WTC11 (cell line): ENCODE measurements at regions not wholly inside any gene's neighbourhood (a gene's known extent, or its start where the extent isn't known, plus 50 kb on each side); places are given as distances from the start of the nearest gene placed in this dataset.

Experiments
- ATAC-seq: fragments of 200-7000 bp; cut with Tn5 transposase; 2 replicates; pipeline ENCODE4 v1.10.0; 2021; ENCODE audit warnings: mild to moderate bottlenecking, moderate library complexity
- CTCF ChIA-PET: fragments of 300-600 bp; sonication (Branson Sonifier 250); formaldehyde crosslinking; loops from one replicate; lab custom pipeline; 2021; ENCODE audit warnings: antibody characterized with exemption; lab: Charles Lee
- POLR2A ChIA-PET: fragments of 350-600 bp; sonication (Branson Sonifier 250); formaldehyde crosslinking; loops from one replicate; lab custom pipeline; 2021; ENCODE audit warnings: antibody characterized with exemption; lab: Charles Lee
- DNase-seq: peaks from one replicate; pipeline ENCODE4 v3.0.0; 2021; ENCODE audit warnings: low spot score
- H3K27ac Mint-ChIP-seq: 2 replicates; pipeline ENCODE4 v1.8.0; 2021; ENCODE audit warnings: mixed read lengths
- H3K27me3 Mint-ChIP-seq: 2 replicates; pipeline ENCODE4 v1.8.0; 2021; ENCODE audit warnings: low read depth, mild to moderate bottlenecking, moderate library complexity, mixed read lengths
- H3K36me3 Mint-ChIP-seq: 2 replicates; pipeline ENCODE4 v1.8.0; 2021; ENCODE audit warnings: mixed read lengths
- H3K4me1 Mint-ChIP-seq: 2 replicates; pipeline ENCODE4 v1.8.0; 2022; ENCODE audit warnings: mixed read lengths
- H3K4me3 Mint-ChIP-seq: 2 replicates; pipeline ENCODE4 v1.8.0; 2021; ENCODE audit warnings: mild to moderate bottlenecking, moderate library complexity, mixed read lengths
- H3K9me3 Mint-ChIP-seq: 2 replicates; pipeline ENCODE4 v1.8.0; 2021; ENCODE audit warnings: mixed read lengths
- ESRRA ChIP-seq: sonication (generic); formaldehyde crosslinking; IDR thresholded peaks from 2 replicates; pipeline ENCODE4 v1.8.1; 2022; ENCODE audit warnings: mild to moderate bottlenecking, missing genetic modification reagents, borderline replicate concordance
- FOXJ3 ChIP-seq: sonication (generic); formaldehyde crosslinking; IDR thresholded peaks from 2 replicates; pipeline ENCODE4 v1.9.0; 2021; ENCODE audit warnings: missing genetic modification reagents, mild to moderate bottlenecking, borderline replicate concordance
- HMGA2 ChIP-seq: fragments of 250-450 bp; sonication (Bioruptor Pico); IDR thresholded peaks from 2 replicates; pipeline ENCODE4 v1.4.0; 2021; ENCODE audit warnings: mild to moderate bottlenecking, moderate library complexity
- MYBL2 ChIP-seq: sonication (generic); formaldehyde crosslinking; IDR thresholded peaks from 2 replicates; pipeline ENCODE4 v1.8.1; 2023; ENCODE audit warnings: mild to moderate bottlenecking, moderate library complexity, missing genetic modification reagents
- SMAD3 ChIP-seq: sonication (generic); formaldehyde crosslinking; IDR thresholded peaks from 2 replicates; pipeline ENCODE4 v1.8.0; 2022; ENCODE audit warnings: missing genetic modification reagents, mild to moderate bottlenecking, borderline replicate concordance
- SMAD4 ChIP-seq: sonication (generic); formaldehyde crosslinking; IDR thresholded peaks from 2 replicates; pipeline ENCODE4 v1.8.0; 2022; ENCODE audit warnings: mild to moderate bottlenecking, missing genetic modification reagents
- SP1 ChIP-seq: sonication (generic); formaldehyde crosslinking; conservative IDR thresholded peaks from 2 replicates; pipeline ENCODE4 v1.8.1; 2022; ENCODE audit warnings: missing genetic modification reagents
- ZBTB21 ChIP-seq: sonication (generic); formaldehyde crosslinking; IDR thresholded peaks from 2 replicates; pipeline ENCODE4 v1.8.1; 2023; ENCODE audit warnings: mild to moderate bottlenecking, missing genetic modification reagents, borderline replicate concordance
- ZNF263 ChIP-seq: sonication (generic); formaldehyde crosslinking; IDR thresholded peaks from 2 replicates; pipeline ENCODE4 v1.8.1; 2022; ENCODE audit warnings: low read depth, mild to moderate bottlenecking, moderate library complexity, missing genetic modification reagents
- ZNF396 ChIP-seq: fragments of 250-450 bp; sonication (Bioruptor Pico); IDR thresholded peaks from 2 replicates; pipeline ENCODE4 v1.8.0; 2021; ENCODE audit warnings: mild to moderate bottlenecking, moderate library complexity, borderline replicate concordance
- ZNF423 ChIP-seq: fragments of 250-450 bp; sonication (Bioruptor Pico); IDR thresholded peaks from 2 replicates; pipeline ENCODE4 v2.1.2; 2022; ENCODE audit warnings: mild to moderate bottlenecking, moderate library complexity
- TF ChIP-seq, protein P1 (sequence below): sonication (generic); formaldehyde crosslinking; IDR thresholded peaks from 2 replicates; pipeline ENCODE4 v1.8.1; 2023; ENCODE audit warnings: mild to moderate bottlenecking, missing genetic modification reagents
- TF ChIP-seq, protein P2 (sequence below): sonication (generic); formaldehyde crosslinking; IDR thresholded peaks from 2 replicates; pipeline ENCODE4 v1.8.1; 2023; ENCODE audit warnings: mild to moderate bottlenecking, missing genetic modification reagents, moderate library complexity
- TF ChIP-seq, protein P3 (sequence below): fragments of 250-450 bp; sonication (Bioruptor Pico); IDR thresholded peaks from 2 replicates; pipeline ENCODE4 v1.9.0; 2021; ENCODE audit warnings: mild to moderate bottlenecking, borderline replicate concordance
- TF ChIP-seq, protein P4 (sequence below): sonication (generic); formaldehyde crosslinking; IDR thresholded peaks from 2 replicates; pipeline ENCODE4 v1.8.0; 2022; ENCODE audit warnings: mild to moderate bottlenecking, missing genetic modification reagents
- TF ChIP-seq, protein P5 (sequence below): sonication (generic); formaldehyde crosslinking; conservative IDR thresholded peaks from 2 replicates; pipeline ENCODE4 v1.8.1; 2023; ENCODE audit warnings: mild to moderate bottlenecking, low read depth, missing genetic modification reagents, moderate library complexity
- TF ChIP-seq, protein P6 (sequence below): sonication (generic); formaldehyde crosslinking; IDR thresholded peaks from 2 replicates; pipeline ENCODE4 v1.8.1; 2022; ENCODE audit warnings: low read depth, missing genetic modification reagents, borderline replicate concordance
- TF ChIP-seq, protein P7 (sequence below): fragments of 250-450 bp; sonication (Bioruptor Pico); IDR thresholded peaks from 2 replicates; pipeline ENCODE4 v1.9.0; 2021; ENCODE audit warnings: mild to moderate bottlenecking
- TF ChIP-seq, protein P8 (sequence below): fragments of 200-600 bp; IDR thresholded peaks from 2 replicates; pipeline ENCODE4 v1.8.0; 2022; ENCODE audit warnings: antibody characterized with exemption

DNA sequence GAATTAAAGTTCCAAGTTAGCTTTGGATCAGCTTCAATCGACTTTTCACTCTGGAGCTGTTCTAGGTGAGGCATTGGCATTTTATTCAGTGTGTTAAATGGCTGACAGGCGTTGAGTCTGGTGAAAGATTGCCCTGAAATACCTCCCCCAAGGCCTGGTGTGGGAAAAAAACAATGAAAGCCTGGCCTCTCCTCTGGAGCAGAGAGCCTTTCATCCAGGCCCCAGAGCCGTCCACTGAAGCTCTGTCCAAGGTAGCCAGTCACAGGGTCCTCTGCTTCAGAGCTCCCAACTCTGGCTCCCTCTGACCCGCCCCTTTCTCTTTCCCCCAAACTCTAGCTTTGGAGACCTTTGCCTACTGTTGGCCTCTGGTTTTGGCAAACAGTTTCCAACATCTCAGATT is 123.6 kb upstream of the CRHR1 start (continued):
- TF ChIP-seq, protein P1, sequence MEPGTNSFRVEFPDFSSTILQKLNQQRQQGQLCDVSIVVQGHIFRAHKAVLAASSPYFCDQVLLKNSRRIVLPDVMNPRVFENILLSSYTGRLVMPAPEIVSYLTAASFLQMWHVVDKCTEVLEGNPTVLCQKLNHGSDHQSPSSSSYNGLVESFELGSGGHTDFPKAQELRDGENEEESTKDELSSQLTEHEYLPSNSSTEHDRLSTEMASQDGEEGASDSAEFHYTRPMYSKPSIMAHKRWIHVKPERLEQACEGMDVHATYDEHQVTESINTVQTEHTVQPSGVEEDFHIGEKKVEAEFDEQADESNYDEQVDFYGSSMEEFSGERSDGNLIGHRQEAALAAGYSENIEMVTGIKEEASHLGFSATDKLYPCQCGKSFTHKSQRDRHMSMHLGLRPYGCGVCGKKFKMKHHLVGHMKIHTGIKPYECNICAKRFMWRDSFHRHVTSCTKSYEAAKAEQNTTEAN (CRISPR knock-in tag), result no peak
- TF ChIP-seq, protein P2, sequence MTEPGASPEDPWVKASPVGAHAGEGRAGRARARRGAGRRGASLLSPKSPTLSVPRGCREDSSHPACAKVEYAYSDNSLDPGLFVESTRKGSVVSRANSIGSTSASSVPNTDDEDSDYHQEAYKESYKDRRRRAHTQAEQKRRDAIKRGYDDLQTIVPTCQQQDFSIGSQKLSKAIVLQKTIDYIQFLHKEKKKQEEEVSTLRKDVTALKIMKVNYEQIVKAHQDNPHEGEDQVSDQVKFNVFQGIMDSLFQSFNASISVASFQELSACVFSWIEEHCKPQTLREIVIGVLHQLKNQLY, result no peak
- TF ChIP-seq ZBTB21 (CRISPR knock-in tag), result no peak

DNA sequence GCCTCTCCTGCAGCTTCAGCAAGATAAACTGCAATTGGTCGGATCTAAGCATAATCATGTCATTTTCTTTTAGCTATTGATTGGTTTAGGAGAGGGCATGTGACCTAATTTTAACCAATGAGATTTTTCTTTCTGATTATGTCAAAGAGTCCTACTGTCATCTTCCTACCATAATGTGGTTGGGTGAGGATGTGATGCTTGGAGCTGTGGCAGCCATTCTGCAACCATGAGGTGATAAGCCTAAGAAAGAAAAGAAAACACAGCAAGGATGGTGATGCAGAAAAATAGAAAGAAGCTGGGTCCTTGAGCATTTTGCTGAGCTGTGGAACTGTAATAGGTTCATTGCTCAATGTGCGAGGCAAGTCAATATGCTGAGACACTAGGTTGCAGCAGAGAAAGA is 121.7 kb upstream of the CRHR1 start:
- no peaks in the 10 kb centered on the region for H3K27me3 Mint-ChIP-seq
- DNase-seq, result no peak
- H3K36me3 Mint-ChIP-seq, result no peaks in the 10 kb centered on the region
- ATAC-seq, result no peak
- no peak overlapping the region for H3K4me3 Mint-ChIP-seq
- H3K27ac Mint-ChIP-seq, result no peak overlapping the region
- peaks cover 7% of the 10 kb centered on the region for H3K9me3 Mint-ChIP-seq
- POLR2A ChIA-PET, result no interaction called here
- CTCF ChIA-PET, result interaction anchor here (1.0 to 2.7 kb wide), 5 partner anchors 14 to 151 kb away, joined by 3 to 13 read pairs (median 4); no protein-coding TSS in a partner anchor
- H3K4me1 Mint-ChIP-seq, result no peaks in the 10 kb centered on the region
- no peak for TF ChIP-seq ZNF396 (CRISPR knock-in tag)
- TF ChIP-seq, protein P3, sequence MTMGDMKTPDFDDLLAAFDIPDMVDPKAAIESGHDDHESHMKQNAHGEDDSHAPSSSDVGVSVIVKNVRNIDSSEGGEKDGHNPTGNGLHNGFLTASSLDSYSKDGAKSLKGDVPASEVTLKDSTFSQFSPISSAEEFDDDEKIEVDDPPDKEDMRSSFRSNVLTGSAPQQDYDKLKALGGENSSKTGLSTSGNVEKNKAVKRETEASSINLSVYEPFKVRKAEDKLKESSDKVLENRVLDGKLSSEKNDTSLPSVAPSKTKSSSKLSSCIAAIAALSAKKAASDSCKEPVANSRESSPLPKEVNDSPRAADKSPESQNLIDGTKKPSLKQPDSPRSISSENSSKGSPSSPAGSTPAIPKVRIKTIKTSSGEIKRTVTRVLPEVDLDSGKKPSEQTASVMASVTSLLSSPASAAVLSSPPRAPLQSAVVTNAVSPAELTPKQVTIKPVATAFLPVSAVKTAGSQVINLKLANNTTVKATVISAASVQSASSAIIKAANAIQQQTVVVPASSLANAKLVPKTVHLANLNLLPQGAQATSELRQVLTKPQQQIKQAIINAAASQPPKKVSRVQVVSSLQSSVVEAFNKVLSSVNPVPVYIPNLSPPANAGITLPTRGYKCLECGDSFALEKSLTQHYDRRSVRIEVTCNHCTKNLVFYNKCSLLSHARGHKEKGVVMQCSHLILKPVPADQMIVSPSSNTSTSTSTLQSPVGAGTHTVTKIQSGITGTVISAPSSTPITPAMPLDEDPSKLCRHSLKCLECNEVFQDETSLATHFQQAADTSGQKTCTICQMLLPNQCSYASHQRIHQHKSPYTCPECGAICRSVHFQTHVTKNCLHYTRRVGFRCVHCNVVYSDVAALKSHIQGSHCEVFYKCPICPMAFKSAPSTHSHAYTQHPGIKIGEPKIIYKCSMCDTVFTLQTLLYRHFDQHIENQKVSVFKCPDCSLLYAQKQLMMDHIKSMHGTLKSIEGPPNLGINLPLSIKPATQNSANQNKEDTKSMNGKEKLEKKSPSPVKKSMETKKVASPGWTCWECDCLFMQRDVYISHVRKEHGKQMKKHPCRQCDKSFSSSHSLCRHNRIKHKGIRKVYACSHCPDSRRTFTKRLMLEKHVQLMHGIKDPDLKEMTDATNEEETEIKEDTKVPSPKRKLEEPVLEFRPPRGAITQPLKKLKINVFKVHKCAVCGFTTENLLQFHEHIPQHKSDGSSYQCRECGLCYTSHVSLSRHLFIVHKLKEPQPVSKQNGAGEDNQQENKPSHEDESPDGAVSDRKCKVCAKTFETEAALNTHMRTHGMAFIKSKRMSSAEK (CRISPR knock-in tag), result no peak
- TF ChIP-seq, protein P4, sequence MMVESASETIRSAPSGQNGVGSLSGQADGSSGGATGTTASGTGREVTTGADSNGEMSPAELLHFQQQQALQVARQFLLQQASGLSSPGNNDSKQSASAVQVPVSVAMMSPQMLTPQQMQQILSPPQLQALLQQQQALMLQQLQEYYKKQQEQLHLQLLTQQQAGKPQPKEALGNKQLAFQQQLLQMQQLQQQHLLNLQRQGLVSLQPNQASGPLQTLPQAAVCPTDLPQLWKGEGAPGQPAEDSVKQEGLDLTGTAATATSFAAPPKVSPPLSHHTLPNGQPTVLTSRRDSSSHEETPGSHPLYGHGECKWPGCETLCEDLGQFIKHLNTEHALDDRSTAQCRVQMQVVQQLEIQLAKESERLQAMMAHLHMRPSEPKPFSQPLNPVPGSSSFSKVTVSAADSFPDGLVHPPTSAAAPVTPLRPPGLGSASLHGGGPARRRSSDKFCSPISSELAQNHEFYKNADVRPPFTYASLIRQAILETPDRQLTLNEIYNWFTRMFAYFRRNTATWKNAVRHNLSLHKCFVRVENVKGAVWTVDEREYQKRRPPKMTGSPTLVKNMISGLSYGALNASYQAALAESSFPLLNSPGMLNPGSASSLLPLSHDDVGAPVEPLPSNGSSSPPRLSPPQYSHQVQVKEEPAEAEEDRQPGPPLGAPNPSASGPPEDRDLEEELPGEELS (CRISPR knock-in tag), result no peak
- no peak for TF ChIP-seq ZNF263 (CRISPR knock-in tag)
- no peak for TF ChIP-seq ESRRA (CRISPR knock-in tag)
- TF ChIP-seq SMAD3 (CRISPR knock-in tag), result no peak
- TF ChIP-seq, protein P5, sequence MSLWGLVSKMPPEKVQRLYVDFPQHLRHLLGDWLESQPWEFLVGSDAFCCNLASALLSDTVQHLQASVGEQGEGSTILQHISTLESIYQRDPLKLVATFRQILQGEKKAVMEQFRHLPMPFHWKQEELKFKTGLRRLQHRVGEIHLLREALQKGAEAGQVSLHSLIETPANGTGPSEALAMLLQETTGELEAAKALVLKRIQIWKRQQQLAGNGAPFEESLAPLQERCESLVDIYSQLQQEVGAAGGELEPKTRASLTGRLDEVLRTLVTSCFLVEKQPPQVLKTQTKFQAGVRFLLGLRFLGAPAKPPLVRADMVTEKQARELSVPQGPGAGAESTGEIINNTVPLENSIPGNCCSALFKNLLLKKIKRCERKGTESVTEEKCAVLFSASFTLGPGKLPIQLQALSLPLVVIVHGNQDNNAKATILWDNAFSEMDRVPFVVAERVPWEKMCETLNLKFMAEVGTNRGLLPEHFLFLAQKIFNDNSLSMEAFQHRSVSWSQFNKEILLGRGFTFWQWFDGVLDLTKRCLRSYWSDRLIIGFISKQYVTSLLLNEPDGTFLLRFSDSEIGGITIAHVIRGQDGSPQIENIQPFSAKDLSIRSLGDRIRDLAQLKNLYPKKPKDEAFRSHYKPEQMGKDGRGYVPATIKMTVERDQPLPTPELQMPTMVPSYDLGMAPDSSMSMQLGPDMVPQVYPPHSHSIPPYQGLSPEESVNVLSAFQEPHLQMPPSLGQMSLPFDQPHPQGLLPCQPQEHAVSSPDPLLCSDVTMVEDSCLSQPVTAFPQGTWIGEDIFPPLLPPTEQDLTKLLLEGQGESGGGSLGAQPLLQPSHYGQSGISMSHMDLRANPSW (CRISPR knock-in tag), result no peak
- TF ChIP-seq MYBL2 (CRISPR knock-in tag), result no peak

DNA sequence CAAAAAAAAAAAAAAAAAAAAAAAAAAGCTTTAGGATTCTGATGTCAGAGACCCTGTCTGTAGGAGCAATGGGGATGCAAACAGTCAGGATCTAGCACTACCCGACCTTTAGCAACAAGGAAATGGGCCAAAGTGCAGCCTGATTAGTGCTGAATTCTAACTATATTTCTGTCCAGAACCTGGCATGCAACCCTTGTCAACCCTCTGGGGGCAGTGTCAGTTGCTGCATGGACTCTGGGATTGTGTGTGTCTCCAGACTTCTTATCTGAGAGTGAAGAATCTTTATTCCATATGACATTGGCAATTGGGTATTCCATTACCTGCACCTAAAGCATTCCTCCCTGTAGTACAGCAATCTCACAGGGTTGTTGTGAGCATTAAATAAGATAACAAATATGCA is 120.3 kb upstream of the CRHR1 start:
- no peaks in the 10 kb centered on the region for H3K27me3 Mint-ChIP-seq
- no peaks in the 10 kb centered on the region for H3K36me3 Mint-ChIP-seq
- H3K4me3 Mint-ChIP-seq, result no peak overlapping the region
- no peaks in the 10 kb centered on the region for H3K4me1 Mint-ChIP-seq
- peaks cover 7% of the 10 kb centered on the region for H3K9me3 Mint-ChIP-seq
- CTCF ChIA-PET, result interaction anchor here (2.7 kb wide), 1 partner anchor 15 kb away, joined by 13 read pairs; no protein-coding TSS in a partner anchor
- no peak overlapping the region for H3K27ac Mint-ChIP-seq
- ATAC-seq, result no peak
- DNase-seq, result no peak
- POLR2A ChIA-PET, result no interaction called here
- no peak for TF ChIP-seq SMAD4 (CRISPR knock-in tag)
- TF ChIP-seq, protein P6, sequence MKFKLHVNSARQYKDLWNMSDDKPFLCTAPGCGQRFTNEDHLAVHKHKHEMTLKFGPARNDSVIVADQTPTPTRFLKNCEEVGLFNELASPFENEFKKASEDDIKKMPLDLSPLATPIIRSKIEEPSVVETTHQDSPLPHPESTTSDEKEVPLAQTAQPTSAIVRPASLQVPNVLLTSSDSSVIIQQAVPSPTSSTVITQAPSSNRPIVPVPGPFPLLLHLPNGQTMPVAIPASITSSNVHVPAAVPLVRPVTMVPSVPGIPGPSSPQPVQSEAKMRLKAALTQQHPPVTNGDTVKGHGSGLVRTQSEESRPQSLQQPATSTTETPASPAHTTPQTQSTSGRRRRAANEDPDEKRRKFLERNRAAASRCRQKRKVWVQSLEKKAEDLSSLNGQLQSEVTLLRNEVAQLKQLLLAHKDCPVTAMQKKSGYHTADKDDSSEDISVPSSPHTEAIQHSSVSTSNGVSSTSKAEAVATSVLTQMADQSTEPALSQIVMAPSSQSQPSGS (CRISPR knock-in tag), result no peak
- TF ChIP-seq FOXJ3 (CRISPR knock-in tag), result no peak
- no peak for TF ChIP-seq SP1 (CRISPR knock-in tag)
- TF ChIP-seq, protein P7, sequence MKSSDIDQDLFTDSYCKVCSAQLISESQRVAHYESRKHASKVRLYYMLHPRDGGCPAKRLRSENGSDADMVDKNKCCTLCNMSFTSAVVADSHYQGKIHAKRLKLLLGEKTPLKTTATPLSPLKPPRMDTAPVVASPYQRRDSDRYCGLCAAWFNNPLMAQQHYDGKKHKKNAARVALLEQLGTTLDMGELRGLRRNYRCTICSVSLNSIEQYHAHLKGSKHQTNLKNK (CRISPR knock-in tag), result no peak
- TF ChIP-seq, protein P8, sequence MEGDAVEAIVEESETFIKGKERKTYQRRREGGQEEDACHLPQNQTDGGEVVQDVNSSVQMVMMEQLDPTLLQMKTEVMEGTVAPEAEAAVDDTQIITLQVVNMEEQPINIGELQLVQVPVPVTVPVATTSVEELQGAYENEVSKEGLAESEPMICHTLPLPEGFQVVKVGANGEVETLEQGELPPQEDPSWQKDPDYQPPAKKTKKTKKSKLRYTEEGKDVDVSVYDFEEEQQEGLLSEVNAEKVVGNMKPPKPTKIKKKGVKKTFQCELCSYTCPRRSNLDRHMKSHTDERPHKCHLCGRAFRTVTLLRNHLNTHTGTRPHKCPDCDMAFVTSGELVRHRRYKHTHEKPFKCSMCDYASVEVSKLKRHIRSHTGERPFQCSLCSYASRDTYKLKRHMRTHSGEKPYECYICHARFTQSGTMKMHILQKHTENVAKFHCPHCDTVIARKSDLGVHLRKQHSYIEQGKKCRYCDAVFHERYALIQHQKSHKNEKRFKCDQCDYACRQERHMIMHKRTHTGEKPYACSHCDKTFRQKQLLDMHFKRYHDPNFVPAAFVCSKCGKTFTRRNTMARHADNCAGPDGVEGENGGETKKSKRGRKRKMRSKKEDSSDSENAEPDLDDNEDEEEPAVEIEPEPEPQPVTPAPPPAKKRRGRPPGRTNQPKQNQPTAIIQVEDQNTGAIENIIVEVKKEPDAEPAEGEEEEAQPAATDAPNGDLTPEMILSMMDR, result no peak
- TF ChIP-seq ZNF423 (CRISPR knock-in tag), result no peak
- TF ChIP-seq HMGA2 (CRISPR knock-in tag), result no peak
